SK-N-MC (cell line): ENCODE measurements at regions not wholly inside any gene's neighbourhood (a gene's known extent, or its start where the extent isn't known, plus 50 kb on each side); places are given as distances from the start of the nearest gene placed in this dataset.

ENCODE experiments used
- FOXP2 ChIP-seq: optimal IDR thresholded peaks from 2 replicates; pipeline ENCODE3; 2011; ENCODE audit warnings: mild to moderate bottlenecking, moderate library complexity; ENCODE audit not compliant: insufficient read depth; ENCODE audit errors: extremely low read length, control extremely low read depth
- POLR2AphosphoS5 ChIP-seq: IDR thresholded peaks from 2 replicates; pipeline ENCODE4 v1.6.1; 2012; ENCODE audit warnings: mild to moderate bottlenecking, low read depth, low read length, borderline replicate concordance

DNA sequence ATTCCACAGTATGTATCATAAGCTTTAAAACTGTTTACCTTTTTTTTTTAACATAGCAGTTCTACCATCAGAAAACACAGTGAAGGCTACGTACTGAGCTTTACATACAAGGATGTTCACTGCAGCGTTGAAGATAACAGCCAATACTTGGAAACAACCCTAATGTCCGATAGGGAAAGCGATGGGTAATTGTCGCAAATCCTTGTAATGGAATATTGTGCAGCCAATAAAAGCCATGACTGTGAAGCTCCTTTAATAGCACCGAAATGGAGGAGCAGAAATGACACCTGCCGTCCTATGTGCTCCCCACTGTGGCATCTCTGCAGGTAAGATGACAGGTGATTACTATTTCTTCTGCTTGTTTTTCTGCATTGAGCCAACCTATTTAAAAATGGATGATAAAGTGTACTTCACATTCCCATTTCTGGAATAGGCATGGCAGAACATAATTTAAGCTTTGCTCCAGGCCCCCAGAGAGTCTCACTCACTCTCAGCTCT, 523.8 kb downstream of the PTPRU start:
- no peak for TF ChIP-seq POLR2AphosphoS5
- TF ChIP-seq FOXP2, result no peak
